ENCODE measurements at regions not wholly inside any gene's neighbourhood (a gene's known extent, or its start where the extent isn't known, plus 50 kb on each side); places are given as distances from the start of the nearest gene placed in this dataset.

DNA sequence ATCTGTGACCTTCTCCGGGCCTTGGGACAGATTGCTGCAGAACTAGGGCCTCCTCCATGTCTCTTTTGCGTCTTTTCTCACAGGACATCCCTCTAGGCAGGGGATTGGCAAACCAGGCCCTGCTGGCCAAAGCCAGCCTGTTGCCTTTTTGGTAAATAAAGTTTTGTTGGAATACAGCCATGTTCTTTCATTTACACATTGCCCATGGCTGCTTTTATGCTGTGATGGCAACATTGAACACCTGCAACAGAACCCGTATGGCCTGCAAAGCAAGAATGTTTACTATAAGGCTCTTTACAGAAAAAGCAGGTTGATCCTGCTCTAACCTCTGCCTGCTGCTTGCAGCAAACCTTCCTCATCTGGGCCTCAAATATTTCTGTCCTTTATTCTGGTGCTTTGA is 56.8 kb upstream of the B3GAT1 start:
- H3K27me3 ChIP-seq (replicated peaks; ENCODE audit: control insufficient read depth, insufficient read depth, low read length), result peaks cover 3% of the 10 kb centered on the region; the same call in 1 of the 2 replicates

GRCh38 chr11:134468081-134468668 is 56.1 kb upstream of the B3GAT1 start:
- Histone ChIP-seq H3K36me3 (ENCODE audit: control insufficient read depth, insufficient read depth, low read length) (no peaks in the 10 kb centered on the region), H3K27me3 (replicated peaks; ENCODE audit: control insufficient read depth, insufficient read depth, low read length) (peaks cover 3% of the 10 kb centered on the region; the same call in 1 of the 2 replicates), H3K4me3 (replicated peaks; ENCODE audit: low read depth, low read length) (no peak overlapping the region)
- no peak for DNase-seq (ENCODE audit: extremely low read depth, insufficient read length)
- no peak for TF ChIP-seq CTCF (IDR thresholded peaks at IDR 0.05; ENCODE audit: insufficient read depth, low read length, poor library complexity, severe bottlenecking)

More for the DNA sequence above, 56.8 kb upstream of the B3GAT1 start:
- no peaks in the 10 kb centered on the region for H3K36me3 ChIP-seq (ENCODE audit: control insufficient read depth, insufficient read depth, low read length)
- no peak overlapping the region for H3K4me3 ChIP-seq (replicated peaks; ENCODE audit: low read depth, low read length)
- DNase-seq (ENCODE audit: extremely low read depth, insufficient read length), result no peak
- no peak for TF ChIP-seq CTCF (IDR thresholded peaks at IDR 0.05; ENCODE audit: insufficient read depth, low read length, poor library complexity, severe bottlenecking)

GRCh38 chr11:134466610-134467567 is 54.8 kb upstream of the B3GAT1 start:
- Histone ChIP-seq H3K4me3 (replicated peaks; ENCODE audit: low read depth, low read length) (no peak overlapping the region), H3K27me3 (replicated peaks; ENCODE audit: control insufficient read depth, insufficient read depth, low read length) (peaks cover 3% of the 10 kb centered on the region; the same call in 1 of the 2 replicates), H3K36me3 (ENCODE audit: control insufficient read depth, insufficient read depth, low read length) (no peaks in the 10 kb centered on the region)
- no peak for DNase-seq (ENCODE audit: extremely low read depth, insufficient read length)
- TF ChIP-seq CTCF (IDR thresholded peaks at IDR 0.05; ENCODE audit: insufficient read depth, low read length, poor library complexity, severe bottlenecking), result no peak

GRCh38 chr11:134466156-134466555 is 54.1 kb upstream of the B3GAT1 start:
- DNase-seq (ENCODE audit: extremely low read depth, insufficient read length), result no peak
- TF ChIP-seq CTCF (IDR thresholded peaks at IDR 0.05; ENCODE audit: insufficient read depth, low read length, poor library complexity, severe bottlenecking), result no peak
- no peaks in the 10 kb centered on the region for H3K36me3 ChIP-seq (ENCODE audit: control insufficient read depth, insufficient read depth, low read length)
- peaks cover 3% of the 10 kb centered on the region; the same call in 1 of the 2 replicates for H3K27me3 ChIP-seq (replicated peaks; ENCODE audit: control insufficient read depth, insufficient read depth, low read length)
- H3K4me3 ChIP-seq (replicated peaks; ENCODE audit: low read depth, low read length), result no peak overlapping the region

DNA sequence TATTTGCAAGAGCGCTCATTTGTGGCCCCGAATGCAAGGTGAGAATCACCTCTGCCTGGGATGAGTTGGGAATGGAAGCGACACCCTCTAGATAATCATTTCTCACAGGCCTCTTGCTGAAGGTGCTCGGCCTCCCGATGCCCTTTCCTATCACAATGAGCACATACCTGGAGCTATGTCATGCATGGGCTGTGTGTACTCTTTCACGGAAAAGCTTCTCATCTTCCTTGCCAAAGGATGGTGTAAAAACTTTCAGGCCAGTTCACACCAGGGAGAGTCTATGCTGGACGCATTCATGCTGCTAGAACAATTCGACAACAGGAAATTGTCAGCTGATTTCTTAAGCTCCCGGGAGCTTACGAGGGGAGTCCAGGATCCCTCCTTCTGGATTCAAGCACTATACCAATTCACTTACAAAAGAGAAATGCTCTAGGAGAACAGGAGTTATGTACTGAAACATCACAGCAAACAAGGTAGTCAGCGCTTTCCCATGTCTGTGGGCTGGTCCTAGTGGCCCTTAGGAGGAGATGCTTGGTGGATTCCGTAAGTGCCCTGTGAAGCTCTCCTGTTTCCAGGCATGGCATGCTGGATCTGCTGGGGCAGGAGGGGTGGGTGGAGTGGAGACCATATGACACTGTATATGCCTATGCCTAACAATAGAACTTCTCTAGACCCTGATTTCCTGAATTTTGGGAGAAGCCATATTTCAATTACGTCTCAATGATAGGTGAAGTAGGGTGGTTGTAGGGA is 53.1 kb upstream of the B3GAT1 start:
- Histone ChIP-seq H3K4me3 (replicated peaks; ENCODE audit: low read depth, low read length) (no peak overlapping the region), H3K36me3 (ENCODE audit: control insufficient read depth, insufficient read depth, low read length) (no peaks in the 10 kb centered on the region), H3K27me3 (replicated peaks; ENCODE audit: control insufficient read depth, insufficient read depth, low read length) (peaks cover 3% of the 10 kb centered on the region; the same call in 1 of the 2 replicates)
- TF ChIP-seq CTCF (IDR thresholded peaks at IDR 0.05; ENCODE audit: insufficient read depth, low read length, poor library complexity, severe bottlenecking), result no peak
- DNase-seq (ENCODE audit: extremely low read depth, insufficient read length), result no peak
